ENCODE measurements at regions not wholly inside any gene's neighbourhood (a gene's known extent, or its start where the extent isn't known, plus 50 kb on each side); places are given as distances from the start of the nearest gene placed in this dataset.
A peak's percentile ranks its signal among the peaks of the same experiment; 100 is the strongest.

GRCh38 chr1:59051007-59051406 is 245.9 kb upstream of the FGGY start:
- peaks cover 0 to 4% (median 0%) of the 10 kb centered on the region in 5 donors for H3K27me3 Mint-ChIP-seq
- no peaks in the 10 kb centered on the region for H3K36me3 ChIP-seq (ENCODE audit: control insufficient read depth in 2 of 3, insufficient read depth in 3 of 3, low read length in 3 of 3)
- intact Hi-C loops (cut with micrococcal nuclease), result no loop called here
- peaks cover 0 to 39% (median 0%) of the 10 kb centered on the region in 5 donors for H3K36me3 Mint-ChIP-seq
- no peak overlapping the region for H3K4me3 Mint-ChIP-seq
- peaks cover 12 to 16% of the 10 kb centered on the region in 2 donors for H3K4me1 ChIP-seq (ENCODE audit: control insufficient read depth in 2 of 2, insufficient read depth in 2 of 2, low read length in 2 of 2)
- H3K4me3 ChIP-seq (ENCODE audit: low read length), result no peak overlapping the region
- H3K27me3 ChIP-seq (ENCODE audit: control insufficient read depth in 2 of 2, insufficient read depth in 2 of 2, low read length in 2 of 2), result no peaks in the 10 kb centered on the region
- no peak overlapping the region for H3K27ac ChIP-seq (ENCODE audit: low read depth, low read length)
- peaks cover 13 to 38% (median 18%) of the 10 kb centered on the region in 7 donors for H3K4me1 Mint-ChIP-seq
- H3K9me3 ChIP-seq (ENCODE audit: control insufficient read depth in 2 of 3, low read length in 3 of 3), result no peaks in the 10 kb centered on the region
- no peak overlapping the region for H3K27ac Mint-ChIP-seq
- ATAC-seq, result no peak
- ChIA-PET POLR2A (interaction anchor here (0.7 kb wide), 1 partner anchor 30 kb away, joined by 3 read pairs; no protein-coding TSS in a partner anchor), CTCF (no interaction called here)
- peaks cover 0 to 14% (median 0%) of the 10 kb centered on the region in 11 donors for H3K9me3 Mint-ChIP-seq
- no peak for DNase-seq

- intact Hi-C loops (cut with micrococcal nuclease), result no loop called here
- POLR2A ChIA-PET, result interaction anchor here (0.5 to 1.3 kb wide), 4 partner anchors 31 to 273 kb away, joined by 3 to 4 read pairs (median 3); no protein-coding TSS in a partner anchor
- DNase-seq, result no peak
These were observed 244.7 kb upstream of the FGGY start for GRCh38 chr1:59052166-59052590.

GRCh38 chr1:59054172-59054571 is 242.7 kb upstream of the FGGY start:
- H3K4me3 Mint-ChIP-seq, result no peak overlapping the region
- no peak for ATAC-seq
- peaks cover 0 to 8% (median 0%) of the 10 kb centered on the region in 7 donors for H3K4me1 Mint-ChIP-seq
- ChIA-PET POLR2A (no interaction called here), CTCF (interaction anchor here (1.2 kb wide), 1 partner anchor 8 kb away, joined by 3 read pairs; no protein-coding TSS in a partner anchor)
- H3K27me3 Mint-ChIP-seq, result peaks cover 0 to 4% (median 0%) of the 10 kb centered on the region in 5 donors
- Histone ChIP-seq H3K27ac (ENCODE audit: low read depth, low read length) (no peak overlapping the region), H3K36me3 (ENCODE audit: control insufficient read depth in 2 of 3, insufficient read depth in 3 of 3, low read length in 3 of 3) (no peaks in the 10 kb centered on the region), H3K9me3 (ENCODE audit: control insufficient read depth in 2 of 3, low read length in 3 of 3) (no peaks in the 10 kb centered on the region), H3K27me3 (ENCODE audit: control insufficient read depth in 2 of 2, insufficient read depth in 2 of 2, low read length in 2 of 2) (no peaks in the 10 kb centered on the region), H3K4me3 (ENCODE audit: low read length) (no peak overlapping the region), H3K4me1 (ENCODE audit: control insufficient read depth in 2 of 2, insufficient read depth in 2 of 2, low read length in 2 of 2) (no peaks in the 10 kb centered on the region)
- no peak overlapping the region for H3K27ac Mint-ChIP-seq
- no peak for DNase-seq
- H3K36me3 Mint-ChIP-seq, result peaks cover 0 to 19% (median 0%) of the 10 kb centered on the region in 5 donors
- intact Hi-C loops (cut with micrococcal nuclease), result no loop called here
- H3K9me3 Mint-ChIP-seq, result peaks cover 0 to 4% (median 0%) of the 10 kb centered on the region in 11 donors

More at GRCh38 chr1:59052166-59052590, 244.7 kb upstream of the FGGY start:
- Mint-ChIP-seq H3K27me3 (peaks cover 0 to 4% (median 0%) of the 10 kb centered on the region in 5 donors), H3K4me1 (peaks cover 3 to 27% (median 7%) of the 10 kb centered on the region in 7 donors), H3K9me3 (peaks cover 0 to 14% (median 0%) of the 10 kb centered on the region in 11 donors), H3K27ac (no peak overlapping the region), H3K36me3 (peaks cover 0 to 34% (median 0%) of the 10 kb centered on the region in 5 donors), H3K4me3 (no peak overlapping the region)
- peaks cover under 1 to 4% of the 10 kb centered on the region in 2 donors for H3K4me1 ChIP-seq (ENCODE audit: control insufficient read depth in 2 of 2, insufficient read depth in 2 of 2, low read length in 2 of 2)
- CTCF ChIA-PET, result no interaction called here
- H3K36me3 ChIP-seq (ENCODE audit: control insufficient read depth in 2 of 3, insufficient read depth in 3 of 3, low read length in 3 of 3), result no peaks in the 10 kb centered on the region
- no peaks in the 10 kb centered on the region for H3K27me3 ChIP-seq (ENCODE audit: control insufficient read depth in 2 of 2, insufficient read depth in 2 of 2, low read length in 2 of 2)
- no peak overlapping the region for H3K4me3 ChIP-seq (ENCODE audit: low read length)
- H3K27ac ChIP-seq (ENCODE audit: low read depth, low read length), result no peak overlapping the region
- H3K9me3 ChIP-seq (ENCODE audit: control insufficient read depth in 2 of 3, low read length in 3 of 3), result no peaks in the 10 kb centered on the region
- no peak for ATAC-seq

GRCh38 chr1:59055908-59056719 is 240.8 kb upstream of the FGGY start:
- Mint-ChIP-seq H3K36me3 (peaks cover 0 to 22% (median 4%) of the 10 kb centered on the region in 5 donors), H3K4me1 (peaks cover 0 to 14% (median 3%) of the 10 kb centered on the region in 7 donors), H3K9me3 (peaks cover 0 to 10% (median 0%) of the 10 kb centered on the region in 11 donors), H3K4me3 (no peak overlapping the region), H3K27me3 (peaks cover 0 to 4% (median 0%) of the 10 kb centered on the region in 5 donors), H3K27ac (no peak overlapping the region)
- Histone ChIP-seq H3K27ac (ENCODE audit: low read depth, low read length) (no peak overlapping the region), H3K27me3 (ENCODE audit: control insufficient read depth in 2 of 2, insufficient read depth in 2 of 2, low read length in 2 of 2) (no peaks in the 10 kb centered on the region), H3K4me1 (ENCODE audit: control insufficient read depth in 2 of 2, insufficient read depth in 2 of 2, low read length in 2 of 2) (no peaks in the 10 kb centered on the region), H3K36me3 (ENCODE audit: control insufficient read depth in 2 of 3, insufficient read depth in 3 of 3, low read length in 3 of 3) (no peaks in the 10 kb centered on the region), H3K9me3 (ENCODE audit: control insufficient read depth in 2 of 3, low read length in 3 of 3) (no peaks in the 10 kb centered on the region), H3K4me3 (ENCODE audit: low read length) (no peak overlapping the region)
- no peak for ATAC-seq
- ChIA-PET CTCF (no interaction called here), POLR2A (no interaction called here)
- intact Hi-C loops (cut with micrococcal nuclease), result no loop called here
- DNase-seq, result no peak

GRCh38 chr1:59057211-59057694 is 239.6 kb upstream of the FGGY start:
- ChIA-PET CTCF (no interaction called here), POLR2A (interaction anchor here (1.0 kb wide), 1 partner anchor 11 kb away, joined by 3 read pairs; no protein-coding TSS in a partner anchor)
- H3K27ac Mint-ChIP-seq, result peak overlapping the region in 1 of 9 donors; percentile 20
- intact Hi-C loops (cut with micrococcal nuclease), result no loop called here
- no peak overlapping the region for H3K4me3 Mint-ChIP-seq
- ATAC-seq (peak; percentile 44), DNase-seq (no peak)
- H3K9me3 ChIP-seq (ENCODE audit: control insufficient read depth in 2 of 3, low read length in 3 of 3), result no peaks in the 10 kb centered on the region
- peaks cover 0 to 19% (median 9%) of the 10 kb centered on the region in 7 donors for H3K4me1 Mint-ChIP-seq
- peaks cover 0 to 20% (median 5%) of the 10 kb centered on the region in 5 donors for H3K36me3 Mint-ChIP-seq
- no peaks in the 10 kb centered on the region for H3K36me3 ChIP-seq (ENCODE audit: control insufficient read depth in 2 of 3, insufficient read depth in 3 of 3, low read length in 3 of 3)
- H3K27me3 ChIP-seq (ENCODE audit: control insufficient read depth in 2 of 2, insufficient read depth in 2 of 2, low read length in 2 of 2), result no peaks in the 10 kb centered on the region
- no peak overlapping the region for H3K27ac ChIP-seq (ENCODE audit: low read depth, low read length)
- H3K9me3 Mint-ChIP-seq, result peaks cover 0 to 10% (median 0%) of the 10 kb centered on the region in 11 donors
- H3K4me3 ChIP-seq (ENCODE audit: low read length), result no peak overlapping the region
- no peaks in the 10 kb centered on the region for H3K4me1 ChIP-seq (ENCODE audit: control insufficient read depth in 2 of 2, insufficient read depth in 2 of 2, low read length in 2 of 2)
- H3K27me3 Mint-ChIP-seq, result peaks cover 0 to 4% (median 0%) of the 10 kb centered on the region in 5 donors

- no peak overlapping the region for H3K27ac ChIP-seq (ENCODE audit: low read depth, low read length)
- intact Hi-C loops (cut with micrococcal nuclease), result no loop called here
- no peaks in the 10 kb centered on the region for H3K36me3 ChIP-seq (ENCODE audit: control insufficient read depth in 2 of 3, insufficient read depth in 3 of 3, low read length in 3 of 3)
- H3K4me1 ChIP-seq (ENCODE audit: control insufficient read depth in 2 of 2, insufficient read depth in 2 of 2, low read length in 2 of 2), result peaks cover under 1 to 2% of the 10 kb centered on the region in 2 donors
- ChIA-PET CTCF (no interaction called here), POLR2A (interaction anchor here (1.0 to 1.1 kb wide), 2 partner anchors 11 kb away, joined by 3 to 4 read pairs; no protein-coding TSS in a partner anchor)
- H3K4me1 Mint-ChIP-seq, result peaks cover 0 to 23% (median 13%) of the 10 kb centered on the region in 7 donors
- peak overlapping the region in 2 of 9 donors; percentile 5 to 35 for H3K27ac Mint-ChIP-seq
- H3K4me3 Mint-ChIP-seq, result no peak overlapping the region
- ATAC-seq (no peak), DNase-seq (no peak)
- H3K4me3 ChIP-seq (ENCODE audit: low read length), result no peak overlapping the region
- H3K36me3 Mint-ChIP-seq, result peaks cover 0 to 16% (median 5%) of the 10 kb centered on the region in 5 donors
- no peaks in the 10 kb centered on the region for H3K9me3 ChIP-seq (ENCODE audit: control insufficient read depth in 2 of 3, low read length in 3 of 3)
- H3K27me3 Mint-ChIP-seq, result peaks cover 0 to 4% (median 0%) of the 10 kb centered on the region in 5 donors
- H3K27me3 ChIP-seq (ENCODE audit: control insufficient read depth in 2 of 2, insufficient read depth in 2 of 2, low read length in 2 of 2), result no peaks in the 10 kb centered on the region
- peaks cover 0 to 10% (median 0%) of the 10 kb centered on the region in 11 donors for H3K9me3 Mint-ChIP-seq
These were observed 239.1 kb upstream of the FGGY start for GRCh38 chr1:59057796-59058195.
